ENCODE measurements at regions not wholly inside any gene's neighbourhood (a gene's known extent, or its start where the extent isn't known, plus 50 kb on each side); places are given as distances from the start of the nearest gene placed in this dataset.
A peak's percentile ranks its signal among the peaks of the same experiment; 100 is the strongest.
"Not testable (repeated sequence)": the region's sequence is repeated elsewhere in the genome, so short reads cannot be mapped to it uniquely, and the experiment has no call there.

- no peak for DNase-seq (ENCODE audit: low read depth in 2 of 2)
These were observed 138.9 kb downstream of the LARP7 start for GRCh38 chr4:112775801-112776200.

DNA sequence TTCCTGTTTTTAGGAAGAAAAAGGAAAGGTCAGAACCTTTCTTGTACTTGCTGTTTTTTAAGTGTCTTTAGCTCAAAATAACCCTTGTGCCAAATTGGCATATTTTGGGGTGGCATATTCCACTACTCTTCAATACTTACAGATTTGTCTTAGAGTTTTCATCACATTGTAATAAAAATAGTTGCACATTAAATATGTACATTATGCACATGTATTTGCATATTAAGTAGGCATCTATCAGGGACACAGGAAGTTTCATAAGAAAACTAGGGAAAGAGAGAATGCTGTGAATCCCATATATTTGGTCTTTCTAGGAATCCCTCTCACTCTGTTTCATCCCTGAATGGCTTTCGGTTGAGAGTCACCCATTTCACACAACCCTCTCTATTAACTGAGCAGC lies 139.6 kb downstream of the LARP7 start:
- DNase-seq (ENCODE audit: low read depth in 2 of 2), result no peak

- no peak for DNase-seq (ENCODE audit: low read depth in 2 of 2)
These were observed 141.6 kb downstream of the LARP7 start for GRCh38 chr4:112778520-112778919.

- no peak for DNase-seq (ENCODE audit: low read depth in 2 of 2)
These were observed 156.1 kb downstream of the LARP7 start for GRCh38 chr4:112793033-112793432.

- no peak for DNase-seq (ENCODE audit: low read depth in 2 of 2)
These were observed 163.1 kb downstream of the LARP7 start for GRCh38 chr4:112800001-112800400.

DNA sequence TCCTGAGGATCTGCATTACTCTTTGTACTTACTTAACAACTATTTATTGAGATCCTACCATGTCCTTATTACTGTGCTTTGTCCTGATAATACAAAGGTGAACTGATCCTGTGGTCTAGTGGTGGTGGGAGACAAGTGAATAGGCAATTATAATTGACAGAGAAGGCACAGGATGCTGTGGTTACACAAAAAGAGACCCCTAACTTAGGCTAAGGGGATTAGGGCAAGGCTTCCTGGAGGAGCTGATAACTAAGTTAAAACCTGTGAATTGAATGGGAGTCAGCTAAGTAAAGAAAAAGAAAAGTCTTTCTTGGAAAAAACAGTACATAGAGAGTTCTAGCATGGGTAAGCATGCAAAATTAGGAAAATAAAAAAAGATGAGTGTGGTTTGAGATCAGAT lies 164.4 kb downstream of the LARP7 start:
- no peak for DNase-seq (ENCODE audit: low read depth in 2 of 2)

DNA sequence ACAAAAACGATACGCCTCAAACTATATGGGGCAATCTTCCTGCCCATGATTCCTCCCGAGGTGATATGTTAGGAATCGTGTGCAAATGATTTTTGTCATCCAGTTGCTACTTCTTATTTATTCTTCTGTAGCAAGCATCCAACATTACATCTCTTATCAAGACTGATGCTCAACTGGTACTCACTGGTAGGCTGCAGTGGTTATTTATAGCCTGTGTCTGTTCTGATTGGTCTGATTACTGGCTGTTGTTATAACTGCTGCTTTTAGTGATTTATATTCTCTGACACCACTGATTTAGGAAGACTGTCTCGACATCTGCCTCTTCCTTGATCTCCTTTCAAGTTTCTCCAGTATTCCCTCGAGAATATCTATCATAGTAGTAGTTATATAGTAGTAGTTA lies 165.8 kb downstream of the LARP7 start:
- no peak for DNase-seq (ENCODE audit: low read depth in 2 of 2)

DNA sequence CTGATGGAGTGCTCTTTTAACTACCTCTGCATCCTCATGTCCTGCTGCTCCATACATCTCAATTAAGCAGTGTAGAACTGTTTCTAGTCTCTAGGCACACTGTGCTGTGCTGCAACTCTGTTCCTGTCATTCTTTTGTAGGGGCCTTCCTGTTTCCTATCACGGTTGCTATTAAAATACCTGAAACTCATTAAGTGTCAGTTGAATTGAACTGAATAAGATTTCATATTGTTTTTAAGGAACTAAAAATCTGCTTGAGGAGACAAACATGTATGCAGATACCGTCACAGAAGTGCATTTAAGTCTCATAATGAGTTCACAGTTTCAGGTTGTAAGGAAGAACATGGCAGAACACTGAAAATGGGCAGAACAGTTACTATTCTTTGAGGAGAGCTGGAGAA lies 170.1 kb downstream of the LARP7 start:
- DNase-seq (ENCODE audit: low read depth in 2 of 2), result no peak

DNA sequence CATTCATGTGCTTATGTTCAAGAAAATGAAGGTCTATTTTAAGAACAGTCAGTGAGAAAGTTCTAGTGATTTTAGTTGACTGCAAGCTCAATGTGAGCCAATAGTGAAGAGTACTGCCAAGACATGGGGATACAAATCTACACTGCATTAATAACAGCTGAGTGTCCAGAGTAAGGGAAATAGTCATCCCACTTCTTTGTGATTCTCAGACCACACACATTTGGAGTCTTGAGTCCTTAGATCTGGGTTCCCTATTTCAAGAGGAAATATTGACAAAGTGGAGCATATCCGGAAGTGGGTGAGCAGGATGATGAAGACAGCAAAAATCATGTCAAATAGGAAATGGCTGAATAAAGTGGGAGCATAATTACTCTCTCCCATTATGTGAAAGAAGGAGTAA lies 171.1 kb downstream of the LARP7 start:
- no peak for DNase-seq (ENCODE audit: low read depth in 2 of 2)

DNA sequence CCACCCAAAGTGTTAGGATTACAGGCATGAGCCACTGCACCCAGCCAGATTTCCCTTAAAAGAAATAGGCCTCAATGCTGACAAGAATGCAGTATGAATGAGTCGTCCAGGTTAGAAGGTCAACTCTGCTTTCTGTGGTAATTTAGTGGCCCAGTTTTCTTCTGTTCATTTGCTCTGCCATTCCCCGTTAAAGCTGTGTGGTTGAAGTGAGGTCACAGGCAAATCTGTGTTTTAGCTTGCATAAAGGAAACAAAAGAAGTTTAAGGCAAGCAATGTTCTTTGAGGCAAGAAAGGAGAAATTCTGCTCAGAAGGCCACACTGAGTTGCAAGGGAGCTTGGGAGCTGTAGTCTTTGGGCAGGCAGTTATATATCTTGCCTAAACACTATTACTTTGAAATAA lies 176.8 kb downstream of the LARP7 start:
- DNase-seq (ENCODE audit: low read depth in 2 of 2), result no peak

DNA sequence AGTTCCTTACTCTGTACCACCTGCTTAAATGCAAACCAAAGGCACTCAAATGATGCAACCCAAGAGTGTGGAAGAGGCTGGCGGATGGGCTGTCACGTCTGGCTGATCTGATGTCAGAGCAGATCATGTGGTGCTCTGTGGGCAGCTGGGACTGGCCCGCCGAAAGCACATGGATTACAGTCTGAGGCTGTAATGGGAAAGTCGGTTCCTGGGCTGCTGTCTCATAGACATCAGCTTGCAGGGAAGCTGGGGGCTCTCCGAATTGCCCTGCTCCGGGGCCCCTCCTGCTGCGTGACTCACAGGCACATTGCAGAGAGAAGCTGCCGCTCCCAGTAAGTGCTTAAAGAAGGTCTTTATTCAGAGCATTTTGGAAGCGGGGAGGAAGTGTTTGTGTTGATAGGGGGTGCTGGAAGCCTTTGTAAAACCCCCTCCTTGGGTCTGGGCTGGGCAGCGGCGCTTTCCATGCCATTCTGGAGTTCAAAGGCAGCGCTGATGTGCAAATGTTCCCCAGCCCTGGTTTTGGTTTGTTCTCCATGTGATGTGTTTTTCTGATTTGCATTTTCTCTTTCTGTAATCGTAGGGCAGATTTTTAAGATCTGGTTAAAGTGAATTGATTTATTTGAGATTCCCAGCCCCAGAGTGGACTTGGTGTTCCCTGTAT lies 181.1 kb downstream of the LARP7 start:
- DNase-seq (ENCODE audit: low read depth in 2 of 2), result peak; percentile 33 to 36

- no peak for DNase-seq (ENCODE audit: low read depth in 2 of 2)
These were observed 181.6 kb downstream of the LARP7 start for GRCh38 chr4:112818594-112818965.

DNA sequence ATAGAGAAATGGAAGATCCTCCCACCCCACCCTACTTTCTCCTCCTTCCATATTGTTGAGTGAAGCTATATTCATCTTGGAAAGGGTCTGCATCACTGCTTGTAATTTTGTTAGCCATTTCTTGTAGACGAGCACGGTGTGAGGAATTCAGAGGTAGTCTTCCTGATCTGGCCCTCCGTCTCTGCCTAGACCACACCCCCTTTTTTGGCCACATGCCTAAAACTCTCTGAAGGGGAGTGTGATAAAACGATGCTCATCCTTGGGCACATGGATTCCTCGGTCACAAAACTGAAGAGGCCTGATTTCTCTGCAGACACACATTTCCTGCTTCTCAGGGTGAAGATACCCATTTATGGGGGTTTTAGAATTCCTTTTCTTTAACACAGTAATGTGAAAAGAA lies 182.8 kb downstream of the LARP7 start:
- no peak for DNase-seq (ENCODE audit: low read depth in 2 of 2)

DNA sequence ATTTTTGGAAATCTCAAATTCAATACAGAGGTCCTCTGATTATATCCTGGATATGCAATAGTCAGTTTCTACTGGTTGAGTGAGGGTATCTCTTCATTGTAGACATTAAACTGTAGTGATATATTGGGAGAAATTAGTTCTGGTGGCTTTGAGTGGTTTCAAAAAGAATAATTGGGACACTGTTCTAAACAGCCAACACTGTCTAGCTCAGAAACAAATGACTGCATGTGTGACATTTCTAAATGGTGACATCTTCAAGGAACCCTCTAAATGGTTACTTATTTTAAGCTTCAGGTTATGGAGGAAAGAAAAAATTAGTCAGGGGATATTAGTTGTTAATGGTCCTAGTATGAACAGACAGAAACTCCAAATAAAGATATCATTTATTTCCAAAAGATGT lies 186.2 kb downstream of the LARP7 start:
- DNase-seq (ENCODE audit: low read depth in 2 of 2), result no peak

GRCh38 chr4:112823606-112824005 lies 186.7 kb downstream of the LARP7 start:
- DNase-seq (ENCODE audit: low read depth in 2 of 2), result no peak

DNA sequence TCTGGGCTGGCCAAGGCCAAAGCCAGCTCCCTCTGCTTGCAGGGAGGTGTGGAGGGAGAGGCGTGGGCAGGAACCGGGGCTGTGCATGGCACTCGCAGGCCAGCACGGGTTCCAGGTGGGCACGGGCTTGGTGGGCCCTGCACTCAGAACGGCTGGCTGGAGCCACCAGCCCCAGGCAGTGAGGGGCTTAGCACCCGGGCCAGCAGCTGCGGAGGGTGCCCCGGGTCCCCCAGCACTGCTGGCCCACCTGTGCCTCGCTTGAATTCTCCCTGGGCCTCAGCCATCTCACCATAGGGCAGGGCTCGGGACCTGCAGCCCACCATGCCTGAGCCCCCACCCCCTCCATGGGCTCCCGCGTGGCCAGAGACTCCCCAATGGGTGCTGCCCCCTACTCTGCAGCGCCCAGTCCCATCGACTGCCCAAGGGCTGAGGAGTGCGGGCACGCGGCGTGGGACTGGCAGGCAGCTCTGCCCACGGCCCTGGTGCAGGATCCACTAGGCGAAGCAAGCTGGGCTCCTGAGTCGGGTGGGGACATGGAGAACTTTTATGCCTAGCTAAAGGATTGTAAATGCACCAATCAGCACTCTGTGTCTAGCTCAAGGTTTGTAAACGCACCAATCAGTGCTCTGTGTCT lies 193.9 kb downstream of the LARP7 start:
- no peak for DNase-seq (ENCODE audit: low read depth in 2 of 2)

DNA sequence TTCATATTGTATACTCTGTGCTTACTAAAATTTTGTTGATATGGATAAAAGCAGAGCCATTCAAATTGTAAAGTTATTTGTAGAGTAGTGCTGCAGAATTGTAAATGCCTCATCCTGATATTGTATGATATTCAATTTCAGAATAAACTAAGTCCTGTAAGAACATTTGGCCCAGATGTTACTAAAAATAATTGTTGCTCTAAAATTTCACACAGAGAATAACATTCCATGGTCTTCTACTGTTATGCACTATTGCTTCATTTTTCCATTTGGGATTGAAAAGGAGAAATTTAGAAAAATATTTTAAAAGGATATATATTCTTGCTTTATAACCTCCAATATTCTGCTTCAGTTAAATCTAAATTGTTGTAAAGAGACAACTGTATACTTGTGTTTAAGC lies 195.6 kb downstream of the LARP7 start:
- DNase-seq (ENCODE audit: low read depth in 2 of 2), result no peak

GRCh38 chr4:112836895-112837294 lies 200.0 kb downstream of the LARP7 start:
- DNase-seq (ENCODE audit: low read depth in 2 of 2), result no peak

GRCh38 chr4:112838015-112838414 lies 201.1 kb downstream of the LARP7 start:
- DNase-seq (ENCODE audit: low read depth in 2 of 2), result not testable (repeated sequence)

DNA sequence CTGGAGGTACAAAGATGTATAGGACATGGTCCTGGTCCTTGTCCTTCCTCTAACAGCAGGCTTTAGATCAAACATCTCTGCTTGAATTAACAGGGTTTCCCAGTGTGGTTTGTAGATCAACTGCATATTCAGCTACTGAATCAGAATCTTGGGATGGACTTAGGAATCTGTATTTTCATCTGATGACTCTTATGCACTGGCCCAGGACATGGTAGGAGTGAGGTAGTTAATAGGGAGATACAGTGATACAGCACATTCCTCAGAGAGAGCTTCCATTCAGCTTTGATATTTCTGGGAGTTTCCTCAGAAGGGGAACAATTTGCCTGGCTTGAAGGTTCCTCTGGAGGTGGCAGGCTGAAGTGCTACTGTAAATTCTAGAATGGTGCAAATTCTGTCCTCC lies 203.1 kb downstream of the LARP7 start:
- DNase-seq (ENCODE audit: low read depth in 2 of 2), result no peak

- DNase-seq (ENCODE audit: low read depth in 2 of 2), result no peak
These were observed 203.7 kb downstream of the LARP7 start for GRCh38 chr4:112840619-112841018.

GRCh38 chr4:112842513-112842912 lies 205.6 kb downstream of the LARP7 start:
- no peak for DNase-seq (ENCODE audit: low read depth in 2 of 2)

- DNase-seq (ENCODE audit: low read depth in 2 of 2), result no peak
These were observed 204.1 kb upstream of the ANK2 start for GRCh38 chr4:112845386-112845785.

DNA sequence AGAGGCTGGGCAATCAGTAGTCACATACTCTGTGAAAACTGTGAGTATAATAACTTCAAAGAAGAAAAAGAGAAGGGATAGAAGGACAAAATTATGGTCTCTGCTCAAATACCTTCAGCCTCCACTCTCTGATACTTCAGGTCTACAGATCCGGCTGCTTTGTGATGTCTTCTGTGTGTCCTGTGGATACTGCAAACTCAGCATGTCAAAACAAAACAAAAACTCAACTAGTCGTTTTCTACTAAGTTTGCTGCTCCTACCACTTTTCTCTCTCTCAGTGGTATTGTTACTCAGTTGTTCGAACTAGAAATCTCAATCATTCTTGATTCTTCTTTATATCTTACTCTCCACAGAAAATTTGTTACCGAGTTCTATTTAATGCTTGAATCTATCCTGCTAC lies 202.4 kb upstream of the ANK2 start:
- DNase-seq (ENCODE audit: low read depth in 2 of 2), result no peak
